ENCODE measurements at regions not wholly inside any gene's neighbourhood (a gene's known extent, or its start where the extent isn't known, plus 50 kb on each side); places are given as distances from the start of the nearest gene placed in this dataset.

DNA sequence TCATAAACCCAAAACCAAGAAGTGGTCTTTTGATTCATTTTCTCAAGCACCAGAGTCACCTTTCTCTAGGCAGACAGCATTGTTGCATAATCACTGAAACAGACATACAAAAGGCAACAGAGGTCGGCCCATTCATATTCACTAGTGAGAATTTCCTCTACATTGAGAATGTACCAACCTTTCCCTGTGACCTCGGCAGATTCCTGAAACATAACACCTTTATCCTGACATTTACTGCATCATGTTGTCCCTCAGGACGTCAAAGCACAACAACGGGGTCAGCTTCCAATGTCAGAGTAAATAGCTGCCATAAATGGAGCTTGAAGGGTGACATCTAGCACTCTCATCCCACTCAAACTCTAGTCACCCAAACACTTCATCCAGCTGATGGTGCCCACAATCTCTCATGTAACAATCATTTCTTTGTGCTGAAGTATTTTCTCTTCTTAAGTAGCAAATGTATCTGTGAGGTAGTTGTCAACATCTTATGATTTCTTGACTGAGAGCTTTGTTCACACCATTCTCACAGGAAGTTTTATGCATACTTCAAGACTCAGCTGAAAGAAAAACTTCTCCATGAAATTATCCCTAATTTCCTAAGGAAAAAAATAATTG, 802.6 kb upstream of the CHAC2 start:
- TF ChIP-seq, protein P1, sequence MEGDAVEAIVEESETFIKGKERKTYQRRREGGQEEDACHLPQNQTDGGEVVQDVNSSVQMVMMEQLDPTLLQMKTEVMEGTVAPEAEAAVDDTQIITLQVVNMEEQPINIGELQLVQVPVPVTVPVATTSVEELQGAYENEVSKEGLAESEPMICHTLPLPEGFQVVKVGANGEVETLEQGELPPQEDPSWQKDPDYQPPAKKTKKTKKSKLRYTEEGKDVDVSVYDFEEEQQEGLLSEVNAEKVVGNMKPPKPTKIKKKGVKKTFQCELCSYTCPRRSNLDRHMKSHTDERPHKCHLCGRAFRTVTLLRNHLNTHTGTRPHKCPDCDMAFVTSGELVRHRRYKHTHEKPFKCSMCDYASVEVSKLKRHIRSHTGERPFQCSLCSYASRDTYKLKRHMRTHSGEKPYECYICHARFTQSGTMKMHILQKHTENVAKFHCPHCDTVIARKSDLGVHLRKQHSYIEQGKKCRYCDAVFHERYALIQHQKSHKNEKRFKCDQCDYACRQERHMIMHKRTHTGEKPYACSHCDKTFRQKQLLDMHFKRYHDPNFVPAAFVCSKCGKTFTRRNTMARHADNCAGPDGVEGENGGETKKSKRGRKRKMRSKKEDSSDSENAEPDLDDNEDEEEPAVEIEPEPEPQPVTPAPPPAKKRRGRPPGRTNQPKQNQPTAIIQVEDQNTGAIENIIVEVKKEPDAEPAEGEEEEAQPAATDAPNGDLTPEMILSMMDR (IDR thresholded peaks at IDR 0.05), result no peak
- H3K27ac ChIP-seq, result no peak overlapping the region
- DNase-seq, result no peak
- ATAC-seq, result no peak
- H3K9me3 ChIP-seq, result no peaks in the 10 kb centered on the region
- WGBS, 2 donors, result 45 to 56% methylated on average over 4 of the region's 4 CpGs
- no peaks in the 10 kb centered on the region for H3K4me1 ChIP-seq
- H3K36me3 ChIP-seq, result no peaks in the 10 kb centered on the region
- H3K27me3 ChIP-seq, result no peaks in the 10 kb centered on the region
- intact Hi-C loops (cut with DNase I), result no loop called here
- H3K4me3 ChIP-seq, result no peak overlapping the region

DNA sequence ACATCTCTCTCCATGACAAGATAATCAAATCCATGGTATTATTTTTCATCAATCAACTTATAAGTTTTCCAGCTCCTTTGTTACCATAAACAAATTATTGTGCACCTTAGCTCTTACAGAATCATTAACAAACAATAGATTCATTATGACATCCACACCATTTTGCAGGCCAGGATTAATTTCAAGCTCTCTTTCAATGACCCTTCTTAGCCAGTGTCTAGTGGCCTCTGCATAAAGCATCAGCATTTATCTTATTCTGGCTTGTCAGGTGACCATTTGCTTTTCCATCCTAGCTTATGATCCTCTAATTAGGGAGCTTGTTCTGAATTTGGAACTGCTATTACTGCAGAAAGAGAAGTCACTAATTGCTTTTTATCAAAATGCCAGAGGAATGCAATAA, 806.2 kb upstream of the CHAC2 start:
- ATAC-seq (no peak), DNase-seq (no peak)

DNA sequence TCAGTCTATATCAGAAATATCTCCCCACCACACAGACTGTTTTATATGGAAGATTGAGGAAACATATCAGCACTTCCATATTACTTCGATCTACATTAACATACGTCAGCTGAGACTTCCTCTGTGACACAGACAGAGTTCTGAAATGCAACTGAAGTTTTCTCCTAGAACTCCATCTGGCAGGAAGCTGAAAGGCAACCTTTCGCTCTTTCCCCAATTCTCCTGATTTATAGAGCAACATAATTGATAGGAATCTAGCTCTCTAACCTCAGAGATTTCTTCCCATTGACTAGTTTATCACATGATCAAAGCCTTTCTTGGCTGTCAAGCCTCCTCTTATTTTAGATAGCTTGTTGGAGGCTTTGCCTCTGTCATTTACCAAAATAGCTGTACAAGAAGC, 806.7 kb upstream of the CHAC2 start:
- Histone ChIP-seq H3K4me3 (no peak overlapping the region), H3K27ac (no peak overlapping the region), H3K36me3 (no peaks in the 10 kb centered on the region), H3K27me3 (no peaks in the 10 kb centered on the region), H3K4me1 (no peaks in the 10 kb centered on the region), H3K9me3 (no peaks in the 10 kb centered on the region)
- TF ChIP-seq, protein P1 (IDR thresholded peaks at IDR 0.05), result no peak
- WGBS, 2 donors, result 61 to 81% methylated on average over 3 of the region's 3 CpGs
- DNase-seq, result no peak
- intact Hi-C loops (cut with DNase I), result no loop called here
- no peak for ATAC-seq

More for the DNA sequence above, 806.2 kb upstream of the CHAC2 start:
- intact Hi-C loops (cut with DNase I), result no loop called here
- Histone ChIP-seq H3K27me3 (no peaks in the 10 kb centered on the region), H3K9me3 (no peaks in the 10 kb centered on the region), H3K4me1 (no peaks in the 10 kb centered on the region), H3K27ac (no peak overlapping the region), H3K4me3 (no peak overlapping the region), H3K36me3 (no peaks in the 10 kb centered on the region)
- TF ChIP-seq, protein P1 (IDR thresholded peaks at IDR 0.05), result no peak

DNA sequence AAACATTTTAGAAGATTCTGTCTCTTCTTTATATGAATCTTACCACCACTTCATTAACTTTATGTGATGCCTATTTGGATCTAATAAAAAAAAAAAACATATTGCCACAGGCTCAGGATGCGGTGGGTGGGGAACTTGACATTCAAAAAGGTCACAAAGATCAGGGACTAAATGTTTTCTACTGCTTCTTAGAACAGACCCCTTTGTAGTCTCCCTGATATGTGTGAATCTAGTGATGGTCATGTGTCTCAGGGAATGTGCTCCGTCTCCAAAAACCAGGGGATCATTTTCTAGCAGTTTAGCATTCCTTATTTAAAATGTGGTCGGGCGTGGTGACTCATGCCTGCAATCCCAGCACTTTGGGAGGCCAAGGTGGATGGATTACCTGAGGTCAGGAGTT, 807.8 kb upstream of the CHAC2 start:
- no peak for ATAC-seq
- H3K27me3 ChIP-seq, result no peaks in the 10 kb centered on the region
- intact Hi-C loops (cut with DNase I), result no loop called here
- WGBS, 2 donors, result 87 to 88% methylated on average over 4 of the region's 4 CpGs
- H3K27ac ChIP-seq, result no peak overlapping the region
- TF ChIP-seq, protein P1 (IDR thresholded peaks at IDR 0.05), result no peak
- no peaks in the 10 kb centered on the region for H3K9me3 ChIP-seq
- no peak overlapping the region for H3K4me3 ChIP-seq
- no peaks in the 10 kb centered on the region for H3K36me3 ChIP-seq
- no peaks in the 10 kb centered on the region for H3K4me1 ChIP-seq
- DNase-seq, result no peak
